H9 (cell line): ENCODE measurements at regions not wholly inside any gene's neighbourhood (a gene's known extent, or its start where the extent isn't known, plus 50 kb on each side); places are given as distances from the start of the nearest gene placed in this dataset.

Experiments used
- DNase-seq: peaks from one replicate; pipeline ENCODE4 v3.0.0-alpha.2; 2017
- H2AFZ ChIP-seq: one replicate; pipeline ENCODE4 v1.6.1; 2013; ENCODE audit warnings: mild to moderate bottlenecking, low read length, control low read depth, moderate library complexity
- H2AK5ac ChIP-seq: 2 replicates; pipeline ENCODE4 v1.6.1; 2013; ENCODE audit warnings: low read length, control low read depth, mixed read lengths; ENCODE audit not compliant: insufficient read length
- H2BK120ac ChIP-seq: one replicate; pipeline ENCODE4 v1.6.1; 2013; ENCODE audit warnings: low read depth, mild to moderate bottlenecking, low read length, control low read depth, inconsistent platforms; ENCODE audit not compliant: poor library complexity, severe bottlenecking
- H2BK12ac ChIP-seq: 2 replicates; pipeline ENCODE4 v1.6.1; 2013; ENCODE audit warnings: low read length, control low read depth, mixed read lengths, low read depth; ENCODE audit not compliant: insufficient read length
- H2BK15ac ChIP-seq: 2 replicates; pipeline ENCODE4 v1.6.1; 2013; ENCODE audit warnings: low read depth, low read length, control low read depth
- H2BK20ac ChIP-seq: one replicate; pipeline ENCODE4 v1.6.1; 2013; ENCODE audit warnings: low read depth, mild to moderate bottlenecking, low read length, control low read depth, inconsistent platforms; ENCODE audit not compliant: poor library complexity, severe bottlenecking
- H2BK5ac ChIP-seq: 2 replicates; pipeline ENCODE4 v1.6.1; 2013; ENCODE audit warnings: low read length, control low read depth, mixed read lengths; ENCODE audit not compliant: insufficient read length
- H3K14ac ChIP-seq: 2 replicates; pipeline ENCODE4 v1.6.1; 2013; ENCODE audit warnings: low read length, control low read depth; ENCODE audit not compliant: insufficient read depth
- H3K18ac ChIP-seq: 2 replicates; pipeline ENCODE4 v1.6.1; 2013; ENCODE audit warnings: low read depth, mild to moderate bottlenecking, mixed read lengths, low read length, control low read depth; ENCODE audit not compliant: insufficient read length
- H3K23ac ChIP-seq: 2 replicates; pipeline ENCODE4 v1.6.1; 2013; ENCODE audit warnings: low read length, control low read depth, mixed read lengths, low read depth; ENCODE audit not compliant: insufficient read length
- H3K23me2 ChIP-seq: 2 replicates; pipeline ENCODE4 v1.6.1; 2013; ENCODE audit warnings: low read depth, mild to moderate bottlenecking, mixed read lengths, low read length, control low read depth; ENCODE audit not compliant: insufficient read length, poor library complexity, severe bottlenecking
- H3K27ac ChIP-seq: 2 replicates; pipeline ENCODE4 v1.5.1; 2013; ENCODE audit warnings: low read length, control low read depth, mixed read lengths, low read depth; ENCODE audit not compliant: insufficient read length
- H3K27me3 ChIP-seq: 2 replicates; pipeline ENCODE4 v1.6.1; 2013; ENCODE audit warnings: low read length, control low read depth, inconsistent platforms; ENCODE audit not compliant: insufficient read depth
- H3K4ac ChIP-seq: 2 replicates; pipeline ENCODE4 v1.6.1; 2013; ENCODE audit warnings: low read depth, mild to moderate bottlenecking, control low read depth, inconsistent platforms, low read length, moderate library complexity
- H3K4me1 ChIP-seq: 2 replicates; pipeline ENCODE4 v1.6.1; 2013; ENCODE audit warnings: low read length, control low read depth, inconsistent platforms; ENCODE audit not compliant: insufficient read depth
- H3K4me2 ChIP-seq: 2 replicates; pipeline ENCODE4 v1.6.1; 2013; ENCODE audit warnings: low read length, control low read depth, mixed read lengths; ENCODE audit not compliant: insufficient read length, insufficient read depth
- H3K56ac ChIP-seq: 2 replicates; pipeline ENCODE4 v1.6.1; 2013; ENCODE audit warnings: low read depth, mild to moderate bottlenecking, mixed read lengths, low read length, control low read depth; ENCODE audit not compliant: insufficient read length
- H3K79me1 ChIP-seq: 2 replicates; pipeline ENCODE4 v1.6.1; 2013; ENCODE audit warnings: low read depth, mild to moderate bottlenecking, moderate library complexity, low read length, control low read depth, inconsistent platforms; ENCODE audit not compliant: insufficient read depth, poor library complexity, severe bottlenecking
- H3K79me2 ChIP-seq: 2 replicates; pipeline ENCODE4 v1.6.1; 2013; ENCODE audit warnings: low read length, control low read depth, inconsistent platforms; ENCODE audit not compliant: insufficient read depth
- H3K9ac ChIP-seq: 2 replicates; pipeline ENCODE4 v1.6.1; 2013; ENCODE audit warnings: low read length, control low read depth, mixed read lengths; ENCODE audit not compliant: insufficient read length; ENCODE audit errors: extremely low read depth
- H3K9me3 ChIP-seq: one replicate; pipeline ENCODE4 v1.6.1; 2013; ENCODE audit warnings: low read depth, low read length, inconsistent platforms; ENCODE audit not compliant: control insufficient read depth
- H3T11ph ChIP-seq: one replicate; pipeline ENCODE4 v1.6.1; 2013; ENCODE audit warnings: mild to moderate bottlenecking, low read length, control low read depth, inconsistent platforms
- H4K20me1 ChIP-seq: one replicate; pipeline ENCODE4 v1.6.1; 2013; ENCODE audit not compliant: control insufficient read depth, insufficient read length, insufficient read depth
- H4K5ac ChIP-seq: 2 replicates; pipeline ENCODE4 v1.6.1; 2013; ENCODE audit warnings: low read depth, mild to moderate bottlenecking, mixed read lengths, low read length, control low read depth; ENCODE audit not compliant: insufficient read length
- H4K8ac ChIP-seq: replicated peaks from 2 replicates; pipeline ENCODE4 v1.6.1; 2013; ENCODE audit warnings: low read length, control low read depth, mixed read lengths, low read depth; ENCODE audit not compliant: insufficient read length
- H4K91ac ChIP-seq: 2 replicates; pipeline ENCODE4 v1.6.1; 2013; ENCODE audit warnings: low read depth, mild to moderate bottlenecking, moderate library complexity, mixed read lengths, low read length, control low read depth; ENCODE audit not compliant: insufficient read length
- H3K27ac Mint-ChIP-seq, 3 experiments: 2 replicates in 2 of 3; 3 replicates in 1 of 3; pipeline ENCODE4 v1.8.0; 2020 to 2021; ENCODE audit warnings: mixed read lengths in 3 of 3, mild to moderate bottlenecking in 1 of 3, moderate library complexity in 1 of 3
- H3K27me3 Mint-ChIP-seq: 2 replicates; pipeline ENCODE4 v1.8.0; 2021; ENCODE audit warnings: low read depth, mild to moderate bottlenecking, moderate library complexity, mixed read lengths
- H3K36me3 Mint-ChIP-seq, 3 experiments: 2 replicates in 2 of 3; 3 replicates in 1 of 3; pipeline ENCODE4 v1.8.0; 2020 to 2021; ENCODE audit warnings: low read depth in 3 of 3, mixed read lengths in 3 of 3; ENCODE audit not compliant: insufficient read depth in 1 of 3
- H3K4me1 Mint-ChIP-seq, 2 experiments: 2 replicates each; pipeline ENCODE4 v1.8.0; 2020; ENCODE audit warnings: mixed read lengths in 2 of 2
- H3K4me3 Mint-ChIP-seq, 2 experiments: 2 replicates in 1 of 2; 3 replicates in 1 of 2; pipeline ENCODE4 v1.8.0; 2020 to 2021; ENCODE audit warnings: mild to moderate bottlenecking in 2 of 2, mixed read lengths in 2 of 2, moderate library complexity in 1 of 2
- H3K9me3 Mint-ChIP-seq, 2 experiments: 2 replicates in 1 of 2; 3 replicates in 1 of 2; pipeline ENCODE4 v1.8.0; 2020; ENCODE audit warnings: mild to moderate bottlenecking in 2 of 2, mixed read lengths in 2 of 2, moderate library complexity in 1 of 2
- CTCF ChIP-seq: fragments of 200-600 bp; sonication (generic); conservative IDR thresholded peaks from 3 replicates; pipeline ENCODE4 v1.8.0; 2021; ENCODE audit warnings: antibody characterized with exemption, mild to moderate bottlenecking
- WGBS: extraction: QIAGEN DNeasy Blood & Tissue Kit; methylation state at CpG from one replicate; pipeline ENCODE4 v1.1.7; 2013; ENCODE audit warnings: missing lambda C conversion rate, low lambda C conversion rate, mixed read lengths; ENCODE audit not compliant: insufficient read length; ENCODE audit errors: extremely low coverage; 5-methylcytosine and 5-hydroxymethylcytosine counted together

DNA sequence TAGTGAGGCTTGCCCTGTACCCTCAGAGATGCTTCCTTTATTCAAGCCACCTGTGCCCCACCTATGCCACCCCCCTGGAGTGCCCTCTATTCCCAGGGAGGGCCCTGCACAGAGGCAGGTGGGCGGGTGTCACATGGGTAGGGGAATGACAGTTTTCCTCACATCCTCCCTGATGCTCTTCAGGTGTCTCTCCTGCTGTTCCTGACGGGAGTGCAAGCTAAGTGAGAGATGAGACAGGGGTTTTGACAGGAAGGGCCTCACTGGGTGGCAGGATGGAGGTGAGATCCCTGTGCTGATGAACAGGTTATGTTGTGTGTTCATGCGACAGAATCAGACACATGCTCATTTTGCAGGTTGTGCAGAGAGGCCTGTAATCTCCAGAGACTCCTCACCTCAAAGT lies 164.1 kb upstream of the CHD6 start:
- Histone ChIP-seq H2BK120ac (no peak overlapping the region), H3K79me2 (no peaks in the 10 kb centered on the region), H3K27me3 (no peaks in the 10 kb centered on the region), H2BK12ac (no peak overlapping the region), H3K9ac (no peak overlapping the region), H4K8ac (no peak overlapping the region), H3K4ac (no peak overlapping the region), H3K23ac (no peak overlapping the region), H3T11ph (no peak overlapping the region), H3K4me2 (no peak overlapping the region), H4K20me1 (no peaks in the 10 kb centered on the region), H3K23me2 (no peaks in the 10 kb centered on the region), H4K5ac (no peak overlapping the region), H3K27ac (no peak overlapping the region), H2BK20ac (no peak overlapping the region), H3K9me3 (no peaks in the 10 kb centered on the region), H2BK5ac (no peak overlapping the region), H2AFZ (no peak overlapping the region), H4K91ac (no peak overlapping the region), H3K18ac (no peak overlapping the region), H2AK5ac (no peak overlapping the region), H3K14ac (no peak overlapping the region), H3K4me1 (peaks cover 3% of the 10 kb centered on the region; the same call in 1 of the 2 replicates), H3K56ac (no peak overlapping the region), H2BK15ac (no peak overlapping the region), H3K79me1 (no peaks in the 10 kb centered on the region)
- no CpG with 5 or more reads among the region's 3 CpGs for WGBS
- no peak for DNase-seq
- peaks cover 3% of the 10 kb centered on the region for H3K27me3 Mint-ChIP-seq
- H3K9me3 Mint-ChIP-seq: no peaks in the 10 kb centered on the region
- TF ChIP-seq CTCF: no peak
- no peak overlapping the region for H3K27ac Mint-ChIP-seq
- H3K4me3 Mint-ChIP-seq: no peak overlapping the region
- H3K4me1 Mint-ChIP-seq: peaks cover 7% of the 10 kb centered on the region in 2 experiments; a peak in 3 of 4 replicates
- H3K36me3 Mint-ChIP-seq: no peaks in the 10 kb centered on the region; a peak in 1 of 7 replicates
